ENCODE measurements at regions not wholly inside any gene's neighbourhood (a gene's known extent, or its start where the extent isn't known, plus 50 kb on each side); places are given as distances from the start of the nearest gene placed in this dataset.

GRCh38 chr12:94062796-94063635 is 85.4 kb upstream of the PLXNC1 start:
- no peak for DNase-seq (ENCODE audit: low read depth in 2 of 2)

DNA sequence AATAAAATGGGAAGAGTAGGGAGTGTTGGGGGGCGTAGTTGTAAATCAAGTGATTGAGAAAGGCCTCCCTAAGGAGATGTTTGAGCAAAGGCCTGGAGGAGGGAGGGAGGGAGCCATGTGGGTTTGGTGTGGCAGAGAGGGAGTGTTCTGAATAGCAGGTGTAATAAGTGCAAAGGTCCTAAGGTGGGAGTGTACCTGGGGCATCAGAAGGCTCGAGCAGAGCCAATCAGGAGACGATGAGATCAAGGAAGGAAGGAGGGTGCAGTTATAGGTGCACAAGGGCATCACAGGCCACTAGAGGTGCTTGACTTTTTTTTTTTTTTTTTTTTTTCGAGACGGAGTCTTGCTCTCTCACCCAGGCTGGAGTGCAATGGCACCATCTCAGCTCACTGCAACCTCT is 77.9 kb upstream of the PLXNC1 start:
- no peak for DNase-seq (ENCODE audit: low read depth in 2 of 2)

- no peak for DNase-seq (ENCODE audit: low read depth in 2 of 2)
Observed at GRCh38 chr12:94071258-94071657, 77.1 kb upstream of the PLXNC1 start.

GRCh38 chr12:94073441-94074051 is 74.8 kb upstream of the PLXNC1 start:
- no peak for DNase-seq (ENCODE audit: low read depth in 2 of 2)

GRCh38 chr12:94074216-94074979 is 74.0 kb upstream of the PLXNC1 start:
- no peak for DNase-seq (ENCODE audit: low read depth in 2 of 2)

DNA sequence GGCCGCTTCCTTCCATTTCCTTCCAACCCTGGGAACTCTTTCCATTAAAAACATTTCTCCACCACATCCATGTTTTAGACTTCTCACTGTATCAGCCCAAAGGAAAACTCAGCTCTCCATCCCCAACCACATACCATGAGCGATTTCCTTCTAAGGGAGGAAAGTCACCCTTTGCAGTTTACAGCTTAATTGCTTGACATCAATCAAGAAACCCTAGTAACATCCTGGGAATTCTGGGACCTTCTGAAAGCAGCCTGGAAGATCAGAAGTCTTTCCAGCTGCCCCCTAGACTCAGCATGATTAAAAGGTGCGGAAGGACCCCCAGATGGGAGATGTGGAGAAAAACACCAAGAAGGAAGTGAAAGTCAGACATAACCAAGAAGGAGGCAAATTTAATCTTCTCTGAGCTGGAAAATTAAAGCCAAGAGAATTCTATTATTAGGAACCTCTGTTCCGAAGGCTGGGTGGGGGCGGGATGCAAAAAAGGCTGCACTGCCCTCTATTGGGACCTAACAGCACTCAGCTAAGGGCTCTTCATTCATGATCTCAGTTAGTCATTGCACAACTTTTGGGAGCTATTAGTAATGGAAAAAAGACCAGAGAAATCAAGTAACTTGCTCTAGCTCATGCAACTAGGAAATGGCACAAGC is 73.3 kb upstream of the PLXNC1 start:
- DNase-seq (ENCODE audit: low read depth in 2 of 2) = no peak

DNA sequence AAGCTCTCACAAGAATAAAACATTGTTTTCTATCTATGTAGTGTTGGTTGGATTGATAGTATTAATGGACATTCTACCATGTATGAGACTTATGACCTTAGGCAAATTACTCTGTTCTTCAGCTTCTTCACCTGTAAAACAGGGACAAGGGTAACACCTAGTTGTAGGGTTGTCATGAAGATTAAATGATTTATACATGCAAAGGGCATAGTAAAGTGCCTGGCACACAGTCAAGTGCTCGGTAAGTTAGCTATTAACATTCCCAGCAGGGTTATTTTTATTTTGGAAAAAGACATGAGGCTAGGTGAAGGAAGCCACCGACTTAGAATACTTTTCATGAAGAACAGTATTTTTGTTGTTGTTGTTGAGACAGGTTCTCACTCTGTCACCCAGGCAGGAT is 71.2 kb upstream of the PLXNC1 start:
- no peak for DNase-seq (ENCODE audit: low read depth in 2 of 2)

DNA sequence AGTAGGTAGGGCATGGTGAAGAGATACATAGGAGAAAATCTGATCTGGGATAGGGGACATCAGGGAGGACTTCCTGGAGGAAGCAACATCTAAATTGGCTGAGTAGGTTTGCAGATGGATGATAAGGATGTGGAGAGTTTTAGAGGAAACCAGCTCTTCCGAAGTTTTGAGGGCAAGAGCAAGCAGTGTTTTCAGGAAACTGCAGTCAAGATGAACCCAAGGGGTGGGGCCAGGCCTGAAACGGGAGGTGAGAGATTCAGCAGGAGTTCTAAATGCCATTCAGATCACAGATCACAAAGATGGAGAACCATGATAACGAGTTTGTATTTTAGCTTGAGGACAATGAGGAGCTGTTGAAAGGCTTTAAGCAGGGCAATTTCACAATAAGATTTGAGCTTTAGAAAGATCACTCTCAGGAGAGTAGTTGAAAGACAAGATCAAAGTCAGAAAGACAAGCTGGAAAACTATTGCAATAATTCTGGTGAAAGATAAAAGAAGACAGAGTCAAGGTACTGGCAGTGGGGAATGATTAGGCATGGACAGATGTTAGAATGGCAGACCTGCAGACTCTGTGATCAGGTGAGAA is 70.1 kb upstream of the PLXNC1 start:
- DNase-seq (ENCODE audit: low read depth in 2 of 2) = no peak

GRCh38 chr12:94078736-94079509 is 69.5 kb upstream of the PLXNC1 start:
- no peak for DNase-seq (ENCODE audit: low read depth in 2 of 2)

- no peak for DNase-seq (ENCODE audit: low read depth in 2 of 2)
Observed at GRCh38 chr12:94079566-94080340, 68.6 kb upstream of the PLXNC1 start.

DNA sequence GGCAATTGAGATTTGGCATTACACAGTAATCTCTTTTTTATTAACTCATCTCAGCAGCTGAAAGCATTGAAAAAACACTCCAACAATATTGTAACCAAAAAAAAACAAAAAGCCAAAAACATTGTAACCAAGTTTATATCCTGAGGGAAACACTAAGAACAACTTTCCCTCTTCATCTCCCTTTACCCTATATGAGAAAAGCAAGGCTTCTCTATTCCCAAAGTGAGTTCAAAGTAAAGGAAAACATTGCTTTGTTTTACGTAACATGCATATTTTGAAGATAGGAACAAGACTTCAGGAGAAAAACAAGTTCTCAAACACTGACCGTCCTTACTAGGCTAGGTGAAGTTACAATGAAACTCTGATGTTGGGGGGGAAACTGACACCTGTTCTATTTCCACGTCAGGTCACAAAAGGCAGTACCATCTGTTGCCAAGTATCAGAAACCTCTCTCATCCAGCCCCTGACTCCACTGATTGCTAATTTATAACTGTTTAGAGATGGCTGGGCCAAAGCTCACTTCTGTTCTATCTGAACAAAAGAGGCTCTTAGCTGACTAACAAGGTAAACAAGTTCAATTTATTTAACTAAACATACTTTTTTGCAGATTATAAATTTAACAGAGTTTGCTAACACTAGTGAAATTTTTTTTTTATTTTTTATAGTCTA is 67.9 kb upstream of the PLXNC1 start:
- DNase-seq (ENCODE audit: low read depth in 2 of 2) = no peak

DNA sequence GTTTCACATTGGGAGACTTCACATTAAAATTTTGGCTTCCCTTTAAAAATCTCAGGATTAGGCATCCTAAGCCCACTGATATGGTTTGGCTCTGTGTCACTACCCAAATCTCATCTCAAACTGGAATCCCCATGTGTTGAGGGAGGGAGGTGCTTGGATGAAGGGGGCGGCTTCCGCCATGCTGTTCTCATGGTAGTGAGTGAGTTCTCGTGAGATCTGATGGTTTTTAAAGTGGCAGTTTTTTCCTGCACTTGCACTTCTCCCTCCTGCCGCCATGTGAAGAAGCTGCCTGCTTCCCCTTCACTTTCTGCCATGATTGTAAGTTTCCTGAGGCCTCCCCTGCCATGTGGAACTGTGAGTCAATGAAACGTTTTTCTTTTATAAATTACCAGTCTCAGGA is 65.7 kb upstream of the PLXNC1 start:
- DNase-seq (ENCODE audit: low read depth in 2 of 2) = no peak

DNA sequence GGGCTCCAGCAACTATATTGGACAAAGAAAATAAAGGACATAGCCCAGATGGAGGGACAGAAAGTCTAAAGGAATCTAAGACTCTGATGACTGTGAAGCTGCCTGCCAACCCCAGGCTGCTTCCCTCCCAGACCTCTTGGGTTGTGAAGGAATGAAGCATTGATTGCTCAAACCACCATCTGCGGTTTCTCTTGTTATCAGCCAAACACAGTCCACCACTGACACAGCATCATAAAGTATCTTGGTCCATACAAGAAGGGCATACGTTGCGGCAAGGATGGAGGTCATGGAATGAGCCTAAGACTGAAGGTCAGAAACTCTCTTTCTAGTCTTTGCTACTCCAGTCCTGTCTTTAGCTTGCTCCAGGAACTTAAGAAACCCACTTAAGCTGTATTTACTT is 58.5 kb upstream of the PLXNC1 start:
- DNase-seq (ENCODE audit: low read depth in 2 of 2) = no peak

DNA sequence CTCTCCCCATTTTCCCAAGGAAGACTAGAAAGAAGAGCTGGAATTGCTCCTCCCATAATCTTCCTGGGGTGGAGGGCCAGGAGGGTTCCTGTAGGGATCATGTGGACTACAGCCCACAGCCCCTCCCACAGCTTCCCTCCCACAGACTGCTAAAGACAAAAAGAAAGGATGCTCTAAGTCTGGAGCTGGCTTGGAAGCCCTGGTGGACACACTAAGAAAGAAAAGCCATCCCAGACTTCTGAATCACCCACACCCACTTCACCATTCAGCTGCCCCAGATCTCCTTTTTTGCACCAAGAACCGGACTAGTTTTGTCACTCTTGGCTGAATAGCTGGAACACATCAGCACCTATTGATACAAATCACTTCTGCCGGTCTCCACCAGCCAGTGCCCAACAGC is 56.8 kb upstream of the PLXNC1 start:
- DNase-seq (ENCODE audit: low read depth in 2 of 2) = no peak

DNA sequence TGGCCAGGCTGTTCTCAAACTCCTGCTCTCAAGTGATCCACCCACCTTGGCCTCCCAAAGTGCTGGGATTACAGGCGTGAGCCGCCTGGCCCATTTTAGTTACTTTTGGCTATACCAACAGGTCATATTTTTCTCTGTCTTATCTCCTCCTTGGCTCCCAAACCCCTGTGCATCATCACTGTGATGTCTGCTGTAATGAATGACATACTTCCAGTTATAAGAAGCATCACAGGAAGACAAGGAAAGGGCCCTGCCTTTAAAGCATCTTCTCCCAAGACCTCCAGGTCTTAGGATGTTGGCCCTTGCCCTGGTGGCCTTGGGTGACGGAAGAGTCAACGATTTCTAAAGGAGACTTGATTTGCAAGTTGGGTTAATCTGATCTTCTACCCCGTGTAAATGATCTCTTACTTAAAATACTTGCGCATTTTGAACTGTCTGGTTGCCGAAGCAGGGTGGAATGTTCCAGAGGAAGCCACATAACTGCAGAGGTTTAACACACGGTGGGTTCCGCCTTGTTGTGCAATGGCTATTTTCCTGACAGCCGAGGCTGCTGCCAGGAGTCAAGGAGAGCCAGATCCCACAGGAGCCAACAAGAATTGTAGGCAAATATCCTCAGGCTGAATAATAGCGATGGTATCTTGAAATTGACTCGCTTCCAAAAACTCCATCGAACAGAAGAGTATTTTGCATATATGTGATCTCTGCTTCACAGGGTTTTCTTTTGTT is 55.7 kb upstream of the PLXNC1 start:
- DNase-seq (ENCODE audit: low read depth in 2 of 2) = no peak

DNA sequence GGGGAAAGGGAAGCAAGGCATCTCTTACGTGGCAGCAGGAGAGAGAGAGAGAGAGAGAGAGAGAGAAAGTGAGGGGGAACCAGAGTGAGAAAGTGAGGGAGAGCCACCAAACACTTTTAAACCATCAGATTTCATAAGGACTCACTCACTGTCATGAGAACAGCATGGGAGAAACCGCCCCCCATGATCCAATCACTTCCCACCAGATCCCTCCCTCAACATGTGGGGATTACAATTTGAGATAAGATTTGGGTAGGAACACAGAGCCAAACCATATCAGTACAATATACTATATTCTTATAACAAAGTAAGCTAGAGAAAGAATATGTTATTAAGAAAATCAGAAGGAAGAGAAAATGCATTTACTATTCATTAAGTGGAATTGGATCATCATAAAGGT is 53.7 kb upstream of the PLXNC1 start:
- no peak for DNase-seq (ENCODE audit: low read depth in 2 of 2)

GRCh38 chr12:94095618-94096017 is 52.8 kb upstream of the PLXNC1 start:
- DNase-seq (ENCODE audit: low read depth in 2 of 2) = no peak

GRCh38 chr12:94098466-94098865 is 49.9 kb upstream of the PLXNC1 start:
- DNase-seq (ENCODE audit: low read depth in 2 of 2) = no peak
